ENCODE measurements at regions not wholly inside any gene's neighbourhood (a gene's known extent, or its start where the extent isn't known, plus 50 kb on each side); places are given as distances from the start of the nearest gene placed in this dataset.
A peak's percentile ranks its signal among the peaks of the same experiment; 100 is the strongest.

DNA sequence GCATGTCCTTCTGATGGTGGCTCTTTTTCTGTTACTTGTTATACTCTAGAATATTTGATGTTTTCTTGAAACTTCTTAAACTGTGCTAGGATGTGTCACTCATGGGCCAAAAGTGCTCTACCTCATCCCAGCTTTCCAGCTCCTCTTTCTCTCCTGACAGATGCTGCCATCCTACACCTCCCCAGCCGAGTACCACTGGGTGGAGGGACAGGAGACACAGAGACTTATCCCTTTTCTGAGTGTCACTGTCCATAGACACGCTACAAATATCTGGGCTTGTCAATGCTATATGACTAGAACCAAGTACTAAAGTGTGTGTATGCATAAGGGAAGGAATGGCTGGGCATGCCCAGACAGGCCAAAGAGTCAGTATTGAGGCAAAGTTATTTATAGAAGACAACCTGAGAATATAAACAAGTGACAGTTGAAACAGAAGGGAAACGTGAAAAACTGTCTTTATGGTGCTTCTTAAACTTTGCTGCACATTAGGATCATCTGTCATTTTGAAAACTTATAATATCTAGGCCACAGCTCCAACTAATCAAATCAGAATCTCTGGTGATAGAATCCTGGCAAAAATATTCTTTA is 188.0 kb downstream of the CARTPT start:
- Histone ChIP-seq H3K4me3 (no peak overlapping the region), H3K27me3 (replicated peaks in 1 of 7) (no peaks in the 10 kb centered on the region), H3K36me3 (no peaks in the 10 kb centered on the region), H3K27ac (peak overlapping the region in 3 of 8 donors; percentile 1 to 48 (median 16)), H3K4me1 (peaks cover 0 to 8% (median 0%) of the 10 kb centered on the region in 6 donors), H3K9me3 (peaks cover 0 to 6% (median 0%) of the 10 kb centered on the region in 8 donors)
- TF ChIP-seq POLR2A (IDR thresholded peaks at IDR 0.05) (no peak), POLR2AphosphoS5 (IDR thresholded peaks at IDR 0.05) (no peak)
- TF ChIP-seq, protein P1, sequence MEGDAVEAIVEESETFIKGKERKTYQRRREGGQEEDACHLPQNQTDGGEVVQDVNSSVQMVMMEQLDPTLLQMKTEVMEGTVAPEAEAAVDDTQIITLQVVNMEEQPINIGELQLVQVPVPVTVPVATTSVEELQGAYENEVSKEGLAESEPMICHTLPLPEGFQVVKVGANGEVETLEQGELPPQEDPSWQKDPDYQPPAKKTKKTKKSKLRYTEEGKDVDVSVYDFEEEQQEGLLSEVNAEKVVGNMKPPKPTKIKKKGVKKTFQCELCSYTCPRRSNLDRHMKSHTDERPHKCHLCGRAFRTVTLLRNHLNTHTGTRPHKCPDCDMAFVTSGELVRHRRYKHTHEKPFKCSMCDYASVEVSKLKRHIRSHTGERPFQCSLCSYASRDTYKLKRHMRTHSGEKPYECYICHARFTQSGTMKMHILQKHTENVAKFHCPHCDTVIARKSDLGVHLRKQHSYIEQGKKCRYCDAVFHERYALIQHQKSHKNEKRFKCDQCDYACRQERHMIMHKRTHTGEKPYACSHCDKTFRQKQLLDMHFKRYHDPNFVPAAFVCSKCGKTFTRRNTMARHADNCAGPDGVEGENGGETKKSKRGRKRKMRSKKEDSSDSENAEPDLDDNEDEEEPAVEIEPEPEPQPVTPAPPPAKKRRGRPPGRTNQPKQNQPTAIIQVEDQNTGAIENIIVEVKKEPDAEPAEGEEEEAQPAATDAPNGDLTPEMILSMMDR (IDR thresholded peaks at IDR 0.05 in 8 of 11, conservative IDR thresholded peaks at IDR 0.05 in 3 of 11) = no peak
- WGBS, 5 donors = 58 to 72% (median 66%) methylated on average over 3 of the region's 3 CpGs
- intact Hi-C loops (cut with DNase I; ENCODE audit: low total_unique reads) = no loop called here
- no peak for DNase-seq

DNA sequence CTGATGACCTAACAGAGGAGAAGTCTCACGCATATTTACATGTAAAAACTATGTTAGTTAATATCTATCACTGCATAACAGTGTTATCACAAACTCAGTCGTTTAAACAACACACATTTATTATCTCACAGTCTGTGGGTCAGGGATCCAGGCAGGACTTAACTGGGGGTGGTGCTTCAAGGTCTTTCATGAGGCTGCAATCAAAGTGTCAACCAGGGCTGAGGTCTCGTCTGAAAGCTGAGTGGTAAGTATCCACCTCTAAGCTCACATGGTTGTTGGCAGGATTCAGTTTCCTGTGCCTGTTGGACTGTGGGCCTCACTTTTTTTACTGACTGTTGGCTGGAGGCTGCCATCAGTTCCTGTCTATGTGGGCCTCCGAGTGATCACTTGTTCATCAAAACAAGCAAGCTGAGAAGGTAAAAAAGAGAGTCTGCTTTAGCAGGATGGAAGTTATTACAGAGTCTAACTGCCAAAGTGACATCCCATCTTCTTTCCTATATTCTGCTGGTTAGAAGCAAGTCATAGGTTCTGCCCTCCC is 188.6 kb downstream of the CARTPT start:
- DNase-seq = no peak
- 56 to 71% (median 58%) methylated on average over 4 of the region's 4 CpGs for WGBS, 5 donors
- Histone ChIP-seq H3K36me3 (no peaks in the 10 kb centered on the region), H3K27ac (peak overlapping the region in 2 of 8 donors; percentile 1 to 48), H3K4me1 (peaks cover 0 to 8% (median 0%) of the 10 kb centered on the region in 6 donors), H3K27me3 (replicated peaks in 1 of 7) (no peaks in the 10 kb centered on the region), H3K4me3 (no peak overlapping the region), H3K9me3 (peaks cover 0 to 6% (median 0%) of the 10 kb centered on the region in 8 donors)
- TF ChIP-seq POLR2AphosphoS5 (IDR thresholded peaks at IDR 0.05) (no peak), POLR2A (IDR thresholded peaks at IDR 0.05) (no peak)
- TF ChIP-seq, protein P1 (IDR thresholded peaks at IDR 0.05 in 8 of 11, conservative IDR thresholded peaks at IDR 0.05 in 3 of 11) = no peak
- intact Hi-C loops (cut with DNase I; ENCODE audit: low total_unique reads) = no loop called here

DNA sequence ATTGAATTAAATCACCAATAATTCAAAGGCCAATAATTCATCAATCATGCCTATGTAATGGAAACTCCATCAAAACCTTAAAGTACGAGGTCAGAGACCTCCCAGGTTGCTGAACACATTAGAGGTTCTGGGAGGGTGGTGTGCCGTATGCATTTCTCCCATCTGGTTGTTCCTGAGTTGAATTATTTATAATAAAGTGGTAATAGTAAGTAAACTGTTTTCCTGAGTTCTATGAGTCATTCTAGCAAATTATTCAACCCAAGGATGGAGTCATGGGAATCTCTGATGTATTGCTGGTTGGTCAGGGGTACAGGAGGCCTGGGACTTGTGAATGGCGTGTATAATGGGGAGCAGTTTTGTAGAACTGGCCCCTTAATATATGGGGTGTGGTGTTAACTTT is 191.7 kb downstream of the CARTPT start:
- intact Hi-C loops (cut with DNase I; ENCODE audit: low total_unique reads) = no loop called here
- 69 to 87% (median 83%) methylated on average over 3 of the region's 3 CpGs for WGBS, 5 donors
- no peak for DNase-seq
- Histone ChIP-seq H3K9me3 (peaks cover 0 to 5% (median 0%) of the 10 kb centered on the region in 8 donors), H3K36me3 (no peaks in the 10 kb centered on the region), H3K4me1 (peaks cover 0 to 8% (median 0%) of the 10 kb centered on the region in 6 donors), H3K27me3 (replicated peaks in 1 of 7) (no peaks in the 10 kb centered on the region), H3K4me3 (no peak overlapping the region), H3K27ac (no peak overlapping the region)
- TF ChIP-seq POLR2A (IDR thresholded peaks at IDR 0.05) = no peak
- TF ChIP-seq, protein P1 (IDR thresholded peaks at IDR 0.05 in 8 of 11, conservative IDR thresholded peaks at IDR 0.05 in 3 of 11) = no peak
- TF ChIP-seq POLR2AphosphoS5 (IDR thresholded peaks at IDR 0.05) = no peak

DNA sequence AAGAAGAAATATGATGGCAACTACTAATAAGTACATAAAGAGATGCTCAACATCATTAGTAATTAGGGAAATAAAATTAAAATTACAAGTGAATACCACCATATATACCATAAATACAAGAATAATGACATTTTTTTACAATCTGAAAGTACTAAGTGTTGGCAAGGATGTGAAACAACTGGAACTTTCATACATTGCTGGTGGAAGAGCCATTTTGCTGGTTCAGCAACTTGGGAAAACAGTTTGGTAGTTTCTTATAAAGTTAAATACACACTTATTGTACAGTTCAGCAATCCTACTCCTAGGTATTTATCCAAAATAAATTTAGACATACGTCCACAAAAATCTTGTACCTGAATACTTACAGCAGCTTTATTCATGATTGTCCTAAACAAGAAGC is 192.9 kb downstream of the CARTPT start:
- peaks cover 0 to 10% (median under 1%) of the 10 kb centered on the region in 8 donors for H3K9me3 ChIP-seq
- H3K4me3 ChIP-seq = no peak overlapping the region
- no peaks in the 10 kb centered on the region for H3K4me1 ChIP-seq
- H3K27ac ChIP-seq = no peak overlapping the region
- intact Hi-C loops (cut with DNase I; ENCODE audit: low total_unique reads) = no loop called here
- no peak for DNase-seq
- WGBS, 5 donors = 84 to 98% (median 89%) methylated on average over 1 of the region's 1 CpG
- no peaks in the 10 kb centered on the region for H3K27me3 ChIP-seq (replicated peaks in 1 of 7)
- no peaks in the 10 kb centered on the region for H3K36me3 ChIP-seq
- no peak for TF ChIP-seq POLR2A (IDR thresholded peaks at IDR 0.05)
- TF ChIP-seq, protein P1 (IDR thresholded peaks at IDR 0.05 in 8 of 11, conservative IDR thresholded peaks at IDR 0.05 in 3 of 11) = no peak
- TF ChIP-seq POLR2AphosphoS5 (IDR thresholded peaks at IDR 0.05) = no peak

All from spleen (tissue), 11 donors.